OCI-LY1 (cell line): ENCODE measurements at regions not wholly inside any gene's neighbourhood (a gene's known extent, or its start where the extent isn't known, plus 50 kb on each side); places are given as distances from the start of the nearest gene placed in this dataset.

Experiments used
- H2AFZ ChIP-seq: fragments of 200-600 bp; sonication (generic), shearing (Covaris generic); 2 replicates; pipeline ENCODE4 v1.6.0; 2014; ENCODE audit warnings: antibody characterized with exemption, mild to moderate bottlenecking, low read length
- H3F3A ChIP-seq: fragments of 200-600 bp; sonication (generic), shearing (Covaris generic); 2 replicates; pipeline ENCODE4 v1.6.0; 2014; ENCODE audit warnings: mild to moderate bottlenecking, antibody characterized with exemption, low read length, moderate library complexity; ENCODE audit not compliant: insufficient read depth
- H3K27ac ChIP-seq: fragments of 200-600 bp; sonication (generic); 2 replicates; pipeline ENCODE4 v1.5.1; 2014; ENCODE audit warnings: low read length, mixed run types, mild to moderate bottlenecking, low read depth; ENCODE audit not compliant: poor library complexity, severe bottlenecking
- H3K27me3 ChIP-seq: fragments of 200-600 bp; sonication (generic); 2 replicates; pipeline ENCODE4 v1.6.0; 2014; ENCODE audit warnings: antibody characterized with exemption, mild to moderate bottlenecking, low read length, moderate library complexity; ENCODE audit not compliant: insufficient read depth
- H3K36me3 ChIP-seq: fragments of 200-600 bp; sonication (generic); 2 replicates; pipeline ENCODE4 v1.6.1; 2014; ENCODE audit warnings: mild to moderate bottlenecking, antibody characterized with exemption, low read length, moderate library complexity, mixed read lengths; ENCODE audit not compliant: insufficient read depth
- H3K4me1 ChIP-seq: fragments of 200-600 bp; sonication (generic); 2 replicates; pipeline ENCODE4 v1.5.1; 2014; ENCODE audit warnings: mild to moderate bottlenecking, low read length, moderate library complexity; ENCODE audit not compliant: insufficient read depth, severe bottlenecking
- H3K4me2 ChIP-seq: fragments of 200-600 bp; sonication (generic), shearing (Covaris generic); 2 replicates; pipeline ENCODE4 v1.6.1; 2014; ENCODE audit warnings: low read length
- H3K4me3 ChIP-seq: fragments of 200-600 bp; sonication (generic); 2 replicates; pipeline ENCODE4 v1.5.1; 2014; ENCODE audit warnings: low read length, low read depth, mild to moderate bottlenecking, mixed read lengths; ENCODE audit not compliant: poor library complexity, severe bottlenecking
- H3K79me2 ChIP-seq: fragments of 200-600 bp; shearing (Covaris generic); 2 replicates; pipeline ENCODE4 v1.6.1; 2016; ENCODE audit warnings: mixed run types, low read length, mixed read lengths; ENCODE audit not compliant: insufficient read depth
- H3K9ac ChIP-seq: fragments of 200-600 bp; sonication (generic), shearing (Covaris generic); 2 replicates; pipeline ENCODE4 v1.6.1; 2014; ENCODE audit warnings: mild to moderate bottlenecking, low read length, mixed read lengths
- H3K9me2 ChIP-seq: fragments of 200-600 bp; sonication (generic), shearing (Covaris generic); 2 replicates; pipeline ENCODE4 v1.6.1; 2014; ENCODE audit warnings: low read depth, mild to moderate bottlenecking, low read length, mixed read lengths
- H3K9me3 ChIP-seq: fragments of 200-600 bp; shearing (Covaris generic); 2 replicates; pipeline ENCODE4 v1.6.1; 2014; ENCODE audit warnings: low read length, mixed read lengths
- H4K20me1 ChIP-seq: fragments of 200-600 bp; sonication (generic), shearing (Covaris generic); 2 replicates; pipeline ENCODE4 v1.6.0; 2016; ENCODE audit warnings: mild to moderate bottlenecking, low read length; ENCODE audit not compliant: insufficient read depth
- EZH2 ChIP-seq: fragments of 200-600 bp; sonication (generic), shearing (Covaris generic); IDR thresholded peaks from 2 replicates; pipeline ENCODE4 v1.8.0; 2017; ENCODE audit warnings: borderline replicate concordance, mixed run types, mild to moderate bottlenecking, antibody characterized with exemption, low read length, moderate library complexity, mixed read lengths
- TF ChIP-seq, protein P1 (sequence below): fragments of 200-600 bp; sonication (generic), shearing (Covaris generic); IDR thresholded peaks from 2 replicates; pipeline ENCODE4 v1.5.1; 2017; ENCODE audit warnings: mild to moderate bottlenecking, antibody characterized with exemption, low read length, moderate library complexity, mixed read lengths

DNA sequence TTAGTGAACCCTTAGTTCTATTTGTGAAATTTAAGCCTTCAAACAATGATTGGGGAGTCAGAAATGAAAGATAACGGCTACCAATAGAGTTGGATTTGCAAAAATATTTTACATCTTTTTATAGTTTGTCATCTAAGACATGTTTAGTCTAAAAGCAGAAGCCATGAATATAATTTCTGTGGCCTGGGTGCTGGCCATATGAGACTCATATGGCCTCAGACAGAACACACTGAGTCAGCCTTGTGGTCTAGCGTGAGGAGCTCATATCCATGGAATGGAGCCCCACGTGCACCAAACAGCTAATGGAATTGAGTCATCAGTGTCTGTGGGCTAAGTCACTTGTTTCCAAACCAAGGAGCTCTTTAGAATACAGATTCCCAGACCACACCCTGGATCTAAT, 240.7 kb upstream of the NREP start:
- H3K9me3 ChIP-seq: no peaks in the 10 kb centered on the region
- H2AFZ ChIP-seq: no peak overlapping the region
- H3K4me2 ChIP-seq: no peak overlapping the region
- H3K27me3 ChIP-seq: no peaks in the 10 kb centered on the region
- H4K20me1 ChIP-seq: no peaks in the 10 kb centered on the region
- H3K36me3 ChIP-seq: no peaks in the 10 kb centered on the region
- TF ChIP-seq, protein P1, sequence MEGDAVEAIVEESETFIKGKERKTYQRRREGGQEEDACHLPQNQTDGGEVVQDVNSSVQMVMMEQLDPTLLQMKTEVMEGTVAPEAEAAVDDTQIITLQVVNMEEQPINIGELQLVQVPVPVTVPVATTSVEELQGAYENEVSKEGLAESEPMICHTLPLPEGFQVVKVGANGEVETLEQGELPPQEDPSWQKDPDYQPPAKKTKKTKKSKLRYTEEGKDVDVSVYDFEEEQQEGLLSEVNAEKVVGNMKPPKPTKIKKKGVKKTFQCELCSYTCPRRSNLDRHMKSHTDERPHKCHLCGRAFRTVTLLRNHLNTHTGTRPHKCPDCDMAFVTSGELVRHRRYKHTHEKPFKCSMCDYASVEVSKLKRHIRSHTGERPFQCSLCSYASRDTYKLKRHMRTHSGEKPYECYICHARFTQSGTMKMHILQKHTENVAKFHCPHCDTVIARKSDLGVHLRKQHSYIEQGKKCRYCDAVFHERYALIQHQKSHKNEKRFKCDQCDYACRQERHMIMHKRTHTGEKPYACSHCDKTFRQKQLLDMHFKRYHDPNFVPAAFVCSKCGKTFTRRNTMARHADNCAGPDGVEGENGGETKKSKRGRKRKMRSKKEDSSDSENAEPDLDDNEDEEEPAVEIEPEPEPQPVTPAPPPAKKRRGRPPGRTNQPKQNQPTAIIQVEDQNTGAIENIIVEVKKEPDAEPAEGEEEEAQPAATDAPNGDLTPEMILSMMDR: no peak
- TF ChIP-seq EZH2: no peak
- H3K9me2 ChIP-seq: no peaks in the 10 kb centered on the region
- no peaks in the 10 kb centered on the region for H3F3A ChIP-seq
- H3K9ac ChIP-seq: no peak overlapping the region
- no peak overlapping the region for H3K27ac ChIP-seq
- no peaks in the 10 kb centered on the region for H3K79me2 ChIP-seq
- H3K4me3 ChIP-seq: no peak overlapping the region
- H3K4me1 ChIP-seq: no peaks in the 10 kb centered on the region

DNA sequence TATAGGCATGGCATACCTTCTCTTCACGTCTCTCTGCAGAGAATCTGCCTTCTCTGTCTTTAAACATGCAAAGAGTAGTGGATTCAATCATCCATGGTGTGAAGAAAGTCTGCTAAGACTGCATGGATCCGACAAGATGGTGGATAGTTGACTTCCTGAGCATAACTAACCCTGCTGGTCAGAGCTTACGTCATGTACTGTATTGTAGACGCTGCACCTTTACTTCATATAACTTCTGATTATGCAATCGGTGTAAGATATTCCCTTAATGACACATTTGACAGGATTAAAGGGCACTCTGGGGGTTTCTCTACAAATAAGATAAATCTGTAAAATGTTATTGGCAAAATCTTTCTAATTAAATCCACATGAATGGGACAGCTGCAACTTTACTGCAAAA, 240.3 kb upstream of the NREP start:
- H3K36me3 ChIP-seq: no peaks in the 10 kb centered on the region

DNA sequence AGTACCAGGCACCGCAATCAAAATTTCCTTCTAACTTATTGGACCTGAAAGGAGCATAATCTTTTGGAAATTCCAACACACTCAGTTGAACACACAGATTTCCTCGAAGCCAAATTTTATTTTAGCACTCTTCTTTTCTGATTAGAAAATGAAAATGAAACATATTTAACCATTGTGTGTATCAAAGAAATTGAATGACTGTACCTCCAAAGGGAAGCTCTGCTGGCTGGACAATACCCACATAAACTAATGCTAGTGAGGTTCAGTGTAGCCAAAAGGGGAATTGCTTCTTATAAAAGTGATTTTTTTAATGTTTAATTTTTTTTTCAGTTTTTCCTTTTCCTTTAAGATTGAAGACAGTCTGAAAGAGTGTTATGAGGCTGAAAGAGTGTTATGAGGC, 239.6 kb upstream of the NREP start:
- no peak overlapping the region for H2AFZ ChIP-seq
- no peaks in the 10 kb centered on the region for H3K27me3 ChIP-seq
- H3K9me2 ChIP-seq: no peaks in the 10 kb centered on the region
- no peaks in the 10 kb centered on the region for H3K79me2 ChIP-seq
- TF ChIP-seq EZH2: no peak
- TF ChIP-seq, protein P1: no peak
- no peak overlapping the region for H3K9ac ChIP-seq
- no peaks in the 10 kb centered on the region for H3K9me3 ChIP-seq
- no peaks in the 10 kb centered on the region for H3F3A ChIP-seq
- H4K20me1 ChIP-seq: no peaks in the 10 kb centered on the region
- H3K36me3 ChIP-seq: no peaks in the 10 kb centered on the region
- H3K4me2 ChIP-seq: no peak overlapping the region
- H3K4me3 ChIP-seq: no peak overlapping the region
- no peak overlapping the region for H3K27ac ChIP-seq
- H3K4me1 ChIP-seq: no peaks in the 10 kb centered on the region

More for the DNA sequence above, 240.3 kb upstream of the NREP start:
- Histone ChIP-seq H3K9me3 (no peaks in the 10 kb centered on the region), H4K20me1 (no peaks in the 10 kb centered on the region), H3K4me3 (no peak overlapping the region), H3K27me3 (no peaks in the 10 kb centered on the region), H2AFZ (no peak overlapping the region), H3K9ac (no peak overlapping the region), H3F3A (no peaks in the 10 kb centered on the region), H3K4me2 (no peak overlapping the region), H3K9me2 (no peaks in the 10 kb centered on the region), H3K27ac (no peak overlapping the region), H3K4me1 (no peaks in the 10 kb centered on the region), H3K79me2 (no peaks in the 10 kb centered on the region)
- no peak for TF ChIP-seq EZH2
- TF ChIP-seq, protein P1: no peak
